Fibroblast of pulmonary artery (primary cell): ENCODE measurements at regions not wholly inside any gene's neighbourhood (a gene's known extent, or its start where the extent isn't known, plus 50 kb on each side); places are given as distances from the start of the nearest gene placed in this dataset.

Experiments used
- DNase-seq: peaks from one replicate; pipeline ENCODE4 v3.0.0-alpha.2; 2010; ENCODE audit warnings: low read depth
- H3K4me3 ChIP-seq: replicated peaks from 2 replicates; pipeline ENCODE4 v1.5.1; 2011; ENCODE audit warnings: low read depth, mild to moderate bottlenecking, control low read depth, low read length, moderate library complexity
- CTCF ChIP-seq: IDR thresholded peaks from 2 replicates; pipeline ENCODE4 v1.5.1; 2011; ENCODE audit warnings: mild to moderate bottlenecking, control low read depth, low read length, inconsistent platforms; ENCODE audit errors: missing control alignments

GRCh38 chr3:145578471-145578870, 582.5 kb downstream of the PLOD2 start:
- H3K4me3 ChIP-seq, result no peak overlapping the region
- TF ChIP-seq CTCF, result no peak
- no peak for DNase-seq

DNA sequence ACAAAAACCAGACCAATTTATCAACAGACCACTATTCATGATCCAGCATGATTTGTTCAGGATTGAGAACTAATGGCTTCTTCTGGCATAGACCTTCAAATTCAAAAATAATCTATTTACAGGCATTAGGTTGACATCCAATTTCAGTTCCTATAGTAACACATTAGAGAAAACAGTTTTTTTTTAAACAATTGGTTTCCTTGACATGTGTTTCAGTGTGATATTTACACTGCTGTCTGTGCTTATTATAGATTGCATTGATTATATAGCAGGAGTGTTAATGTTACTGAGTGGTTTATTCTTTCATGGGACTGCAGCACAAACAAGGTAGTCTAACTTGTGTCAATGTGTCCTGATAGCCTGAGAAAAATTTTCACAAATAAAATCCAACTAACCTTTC, 579.3 kb downstream of the PLOD2 start:
- TF ChIP-seq CTCF, result no peak
- no peak overlapping the region for H3K4me3 ChIP-seq
- no peak for DNase-seq

DNA sequence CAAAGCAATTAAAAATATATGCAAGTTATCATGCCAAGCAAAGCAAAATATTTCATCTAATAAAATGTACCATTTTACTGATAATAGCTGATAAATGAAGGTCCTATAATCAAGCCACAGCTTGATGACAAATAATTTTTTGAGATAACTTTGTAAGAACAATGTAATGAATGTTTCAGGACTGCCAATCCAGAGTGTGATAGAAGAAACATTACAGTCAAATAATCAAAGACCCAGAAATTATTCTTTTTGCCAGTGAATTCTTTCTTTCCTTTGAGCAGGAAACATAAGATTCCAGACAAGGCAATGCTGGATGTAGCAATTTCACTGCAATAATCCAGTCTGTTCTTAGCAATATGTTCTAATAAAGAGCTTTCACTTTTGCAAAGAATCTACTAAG, 556.1 kb downstream of the PLOD2 start:
- H3K4me3 ChIP-seq, result no peak overlapping the region
- DNase-seq, result no peak
- TF ChIP-seq CTCF, result no peak

DNA sequence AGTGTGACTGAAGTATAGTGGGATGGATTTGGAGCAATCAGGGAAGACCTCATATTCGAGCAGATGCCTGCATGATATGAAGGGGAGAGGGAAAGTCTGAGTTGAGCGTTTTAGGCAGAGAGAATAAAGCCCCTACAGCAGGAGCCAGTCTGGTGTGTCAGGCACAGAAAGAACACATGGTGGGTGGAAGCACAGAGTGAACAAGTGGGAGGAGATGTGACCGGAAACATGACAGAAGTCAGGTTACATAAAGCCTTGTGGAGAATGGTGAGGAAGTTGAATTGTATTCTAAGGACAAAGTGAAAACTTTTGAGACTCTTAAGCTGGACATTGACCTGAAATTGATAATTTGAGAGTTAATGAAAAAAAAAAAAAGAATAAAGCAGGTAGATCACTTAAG, 541.0 kb downstream of the PLOD2 start:
- no peak for DNase-seq
- no peak overlapping the region for H3K4me3 ChIP-seq
- no peak for TF ChIP-seq CTCF

GRCh38 chr3:145620486-145620885, 540.5 kb downstream of the PLOD2 start:
- no peak for DNase-seq
- TF ChIP-seq CTCF, result no peak

GRCh38 chr3:145623349-145623748, 537.6 kb downstream of the PLOD2 start:
- H3K4me3 ChIP-seq, result no peak overlapping the region
- no peak for DNase-seq
- no peak for TF ChIP-seq CTCF

More at GRCh38 chr3:145620486-145620885, 540.5 kb downstream of the PLOD2 start:
- H3K4me3 ChIP-seq, result no peak overlapping the region

- no peak for DNase-seq
- no peak for TF ChIP-seq CTCF
- H3K4me3 ChIP-seq, result no peak overlapping the region
Measured at GRCh38 chr3:145628211-145628610, 532.8 kb downstream of the PLOD2 start.
